ENCODE measurements at regions not wholly inside any gene's neighbourhood (a gene's known extent, or its start where the extent isn't known, plus 50 kb on each side); places are given as distances from the start of the nearest gene placed in this dataset.

DNA sequence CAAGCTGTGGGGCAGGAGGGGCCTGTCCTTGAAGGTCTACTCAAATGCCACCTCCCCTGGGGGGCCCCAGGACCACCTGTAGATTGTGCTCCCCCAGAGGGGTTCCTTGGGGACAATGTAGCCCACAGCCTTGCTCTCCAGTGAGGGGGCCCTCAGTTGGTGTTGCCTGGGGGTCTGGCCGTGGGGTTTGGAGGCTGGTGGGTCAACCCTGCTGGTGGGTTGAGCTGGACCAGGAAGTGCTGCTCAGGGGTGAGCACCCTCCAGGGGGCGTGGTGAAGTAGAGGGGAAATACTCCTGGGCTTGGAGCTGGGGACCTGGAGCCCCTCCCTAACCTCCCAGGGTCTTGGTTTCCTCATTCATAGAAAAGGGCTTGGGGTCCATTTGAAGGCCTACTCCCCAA is 143.6 kb upstream of the WNT4 start:
- DNase-seq, result no peak
- Mint-ChIP-seq H3K27ac (no peak overlapping the region), H3K4me1 (no peaks in the 10 kb centered on the region), H3K4me3 (no peak overlapping the region), H3K36me3 (no peaks in the 10 kb centered on the region), H3K9me3 (no peaks in the 10 kb centered on the region), H3K27me3 (ENCODE audit: low read depth in 3 of 3) (peaks cover 3 to 11% (median 6%) of the 10 kb centered on the region in 3 donors)
- no peak overlapping the region for H2AFZ ChIP-seq (ENCODE audit: insufficient read depth, low read depth, low read length, poor library complexity, severe bottlenecking)
- H3K4me1 ChIP-seq (ENCODE audit: control insufficient read depth in 1 of 2, insufficient read depth in 2 of 2, low read length in 2 of 2), result no peaks in the 10 kb centered on the region
- H3K9me3 ChIP-seq (replicated peaks in 1 of 2; ENCODE audit: control insufficient read depth in 1 of 2, insufficient read depth in 1 of 2, low read length in 2 of 2), result no peaks in the 10 kb centered on the region
- H4K20me1 ChIP-seq (ENCODE audit: insufficient read depth, low read length), result no peaks in the 10 kb centered on the region
- H3K36me3 ChIP-seq (replicated peaks in 1 of 2; ENCODE audit: control insufficient read depth in 1 of 2, insufficient read depth in 2 of 2, low read length in 2 of 2), result no peaks in the 10 kb centered on the region
- 71% methylated on average over 1 of the region's 2 CpGs for WGBS (ENCODE audit: insufficient coverage)
- no peaks in the 10 kb centered on the region for H3K79me2 ChIP-seq (ENCODE audit: insufficient read depth, low read length)
- TF ChIP-seq, protein P1, sequence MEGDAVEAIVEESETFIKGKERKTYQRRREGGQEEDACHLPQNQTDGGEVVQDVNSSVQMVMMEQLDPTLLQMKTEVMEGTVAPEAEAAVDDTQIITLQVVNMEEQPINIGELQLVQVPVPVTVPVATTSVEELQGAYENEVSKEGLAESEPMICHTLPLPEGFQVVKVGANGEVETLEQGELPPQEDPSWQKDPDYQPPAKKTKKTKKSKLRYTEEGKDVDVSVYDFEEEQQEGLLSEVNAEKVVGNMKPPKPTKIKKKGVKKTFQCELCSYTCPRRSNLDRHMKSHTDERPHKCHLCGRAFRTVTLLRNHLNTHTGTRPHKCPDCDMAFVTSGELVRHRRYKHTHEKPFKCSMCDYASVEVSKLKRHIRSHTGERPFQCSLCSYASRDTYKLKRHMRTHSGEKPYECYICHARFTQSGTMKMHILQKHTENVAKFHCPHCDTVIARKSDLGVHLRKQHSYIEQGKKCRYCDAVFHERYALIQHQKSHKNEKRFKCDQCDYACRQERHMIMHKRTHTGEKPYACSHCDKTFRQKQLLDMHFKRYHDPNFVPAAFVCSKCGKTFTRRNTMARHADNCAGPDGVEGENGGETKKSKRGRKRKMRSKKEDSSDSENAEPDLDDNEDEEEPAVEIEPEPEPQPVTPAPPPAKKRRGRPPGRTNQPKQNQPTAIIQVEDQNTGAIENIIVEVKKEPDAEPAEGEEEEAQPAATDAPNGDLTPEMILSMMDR (IDR thresholded peaks at IDR 0.05), result no peak
- no peak overlapping the region for H3K4me2 ChIP-seq (replicated peaks; ENCODE audit: extremely low read depth, low read length, poor library complexity, severe bottlenecking)
- intact Hi-C loops (cut with micrococcal nuclease), result no loop called here
- H3K4me3 ChIP-seq (replicated peaks in 1 of 3; ENCODE audit: low read depth in 2 of 3, low read length in 3 of 3), result no peak overlapping the region
- no peaks in the 10 kb centered on the region for H3K27me3 ChIP-seq (ENCODE audit: control insufficient read depth in 2 of 2, insufficient read depth in 2 of 2, low read length in 2 of 2)
- H3K9ac ChIP-seq (ENCODE audit: insufficient read depth, low read length, poor library complexity, severe bottlenecking), result no peak overlapping the region
- H3K27ac ChIP-seq (ENCODE audit: low read depth in 1 of 2, low read length in 2 of 2), result no peak overlapping the region

DNA sequence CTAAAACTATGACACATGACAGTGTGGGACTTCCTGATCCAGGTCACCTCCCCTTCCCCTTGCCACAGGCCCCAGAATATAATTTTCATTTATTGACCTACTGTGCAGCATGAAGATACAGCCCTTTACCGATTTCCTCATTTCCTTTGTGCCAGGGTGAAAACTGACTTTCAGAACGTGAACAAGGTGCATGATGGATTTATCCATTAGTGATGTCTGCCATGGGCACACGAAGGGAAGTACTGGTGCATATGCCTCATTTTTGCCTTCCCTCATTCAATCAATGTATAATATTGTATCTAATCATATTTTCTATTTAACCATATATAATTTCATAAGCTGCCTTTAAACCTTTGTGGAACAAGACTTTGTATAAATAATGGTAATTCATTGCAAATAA is 144.4 kb upstream of the WNT4 start:
- Mint-ChIP-seq H3K9me3 (no peaks in the 10 kb centered on the region), H3K27me3 (ENCODE audit: low read depth in 3 of 3) (peaks cover 5 to 18% (median 8%) of the 10 kb centered on the region in 3 donors), H3K27ac (no peak overlapping the region), H3K4me3 (no peak overlapping the region), H3K36me3 (no peaks in the 10 kb centered on the region), H3K4me1 (no peaks in the 10 kb centered on the region)
- H3K36me3 ChIP-seq (replicated peaks in 1 of 2; ENCODE audit: control insufficient read depth in 1 of 2, insufficient read depth in 2 of 2, low read length in 2 of 2), result no peaks in the 10 kb centered on the region
- no peak overlapping the region for H2AFZ ChIP-seq (ENCODE audit: insufficient read depth, low read depth, low read length, poor library complexity, severe bottlenecking)
- no peaks in the 10 kb centered on the region for H4K20me1 ChIP-seq (ENCODE audit: insufficient read depth, low read length)
- intact Hi-C loops (cut with micrococcal nuclease), result no loop called here
- TF ChIP-seq, protein P1 (IDR thresholded peaks at IDR 0.05), result no peak
- no peaks in the 10 kb centered on the region for H3K9me3 ChIP-seq (replicated peaks in 1 of 2; ENCODE audit: control insufficient read depth in 1 of 2, insufficient read depth in 1 of 2, low read length in 2 of 2)
- H3K27me3 ChIP-seq (ENCODE audit: control insufficient read depth in 2 of 2, insufficient read depth in 2 of 2, low read length in 2 of 2), result no peaks in the 10 kb centered on the region
- H3K4me3 ChIP-seq (replicated peaks in 1 of 3; ENCODE audit: low read depth in 2 of 3, low read length in 3 of 3), result no peak overlapping the region
- WGBS (ENCODE audit: insufficient coverage), result 80% methylated on average over 2 of the region's 3 CpGs
- H3K27ac ChIP-seq (ENCODE audit: low read depth in 1 of 2, low read length in 2 of 2), result no peak overlapping the region
- no peak overlapping the region for H3K9ac ChIP-seq (ENCODE audit: insufficient read depth, low read length, poor library complexity, severe bottlenecking)
- H3K4me1 ChIP-seq (ENCODE audit: control insufficient read depth in 1 of 2, insufficient read depth in 2 of 2, low read length in 2 of 2), result no peaks in the 10 kb centered on the region
- no peak for DNase-seq
- H3K4me2 ChIP-seq (replicated peaks; ENCODE audit: extremely low read depth, low read length, poor library complexity, severe bottlenecking), result no peak overlapping the region
- no peaks in the 10 kb centered on the region for H3K79me2 ChIP-seq (ENCODE audit: insufficient read depth, low read length)

Data from CD14-positive monocyte (primary cell).